Right lobe of liver (tissue), 6 donors: ENCODE measurements at regions not wholly inside any gene's neighbourhood (a gene's known extent, or its start where the extent isn't known, plus 50 kb on each side); places are given as distances from the start of the nearest gene placed in this dataset.

ENCODE experiments used
- ATAC-seq, 4 donors: fragments of 200-7000 bp; cut with Tn5 transposase; one replicate each; pipeline ENCODE4 v1.9.1; 2020; ENCODE audit warnings: mild to moderate bottlenecking in 4 of 4, moderate library complexity in 4 of 4
- DNase-seq, 3 donors: peaks; one replicate each; pipeline ENCODE4 v3.0.0-alpha.2; 2020
- H3K27ac ChIP-seq, 3 donors: fragments of 200-600 bp; one replicate each; pipeline ENCODE4 v1.8.0; 2022
- H3K27me3 ChIP-seq, 2 donors: fragments of 200-600 bp; one replicate each; pipeline ENCODE4 v1.8.0; 2022
- H3K36me3 ChIP-seq, 4 donors: fragments of 200-600 bp; sonication (generic) in 1 of 4; one replicate each; pipeline versions ENCODE4 v1.5.1 to v1.8.0; 2017 to 2022; ENCODE audit warnings: control low read depth in 1 of 4
- H3K4me1 ChIP-seq, 4 donors: fragments of 200-600 bp; sonication (generic) in 1 of 4; one replicate each; pipeline versions ENCODE4 v1.5.1 to v1.8.0; 2017 to 2022; ENCODE audit warnings: control low read depth in 1 of 4
- H3K4me3 ChIP-seq, 3 donors: fragments of 200-600 bp; one replicate each; pipeline ENCODE4 v1.8.0; 2022
- H3K9me3 ChIP-seq, 4 donors: fragments of 200-600 bp; sonication (generic) in 1 of 4; one replicate each; pipeline versions ENCODE4 v1.5.1 to v1.8.0; 2017 to 2022; ENCODE audit warnings: control low read depth in 1 of 4
- CTCF ChIP-seq, 4 donors: fragments of 200-600 bp in 3 of 4; fragments of 450-650 bp in 1 of 4; IDR thresholded peaks; one replicate each; pipeline versions ENCODE4 v1.5.1 to v1.8.0; 2016 to 2022; ENCODE audit warnings: antibody characterized with exemption in 4 of 4, mild to moderate bottlenecking in 2 of 4
- POLR2A ChIP-seq: fragments of 450-650 bp; IDR thresholded peaks from one replicate; pipeline ENCODE4 v1.6.1; 2017; ENCODE audit warnings: antibody characterized with exemption, mild to moderate bottlenecking
- WGBS: methylation state at CpG from one replicate; pipeline ENCODE4 v1.1.6; 2018; ENCODE audit warnings: low coverage, low lambda C conversion rate; ENCODE audit not compliant: insufficient coverage; ENCODE audit errors: missing lambda C conversion rate; 5-methylcytosine and 5-hydroxymethylcytosine counted together
- intact Hi-C, 2 donors: fragments of 100-400 bp; cut with DNase I; formaldehyde crosslinking; loops; one replicate each; pipeline versions ENCODE4 v1.11.2 to v1.14.1; 2022
- donor health status: DM: no; HTN: yes; CAD: no.
- donor health status: DM: no; HTN: no; CAD: no.
- donor health status: DM: no; HTN: no; CAD: no.
- donor health status: DM: no; HTN: yes; CAD: no.
- donor health status: DM: no; HTN: yes; CAD: no.

- DNase-seq (no peak), ATAC-seq (no peak)
- intact Hi-C loops = no loop called here
- Histone ChIP-seq H3K36me3 (no peaks in the 10 kb centered on the region), H3K27ac (no peak overlapping the region), H3K4me3 (no peak overlapping the region), H3K27me3 (no peaks in the 10 kb centered on the region), H3K9me3 (no peaks in the 10 kb centered on the region), H3K4me1 (no peaks in the 10 kb centered on the region)
- 55% methylated on average over 4 of the region's 4 CpGs for WGBS
- TF ChIP-seq POLR2A = no peak
- no peak for TF ChIP-seq CTCF (IDR thresholded peaks at IDR 0.05)
Measured at GRCh38 chr10:107899502-107900062, 735.1 kb upstream of the SORCS1 start.

- DNase-seq (no peak), ATAC-seq (no peak)
- Histone ChIP-seq H3K4me3 (no peak overlapping the region), H3K4me1 (no peaks in the 10 kb centered on the region), H3K27me3 (no peaks in the 10 kb centered on the region), H3K9me3 (no peaks in the 10 kb centered on the region), H3K36me3 (no peaks in the 10 kb centered on the region), H3K27ac (no peak overlapping the region)
- 60% methylated on average over 1 of the region's 4 CpGs for WGBS
- intact Hi-C loops = no loop called here
- TF ChIP-seq POLR2A (no peak), CTCF (IDR thresholded peaks at IDR 0.05) (no peak)
Measured at GRCh38 chr10:107899075-107899474, 734.6 kb upstream of the SORCS1 start.

GRCh38 chr10:107898392-107898791 lies 733.9 kb upstream of the SORCS1 start:
- Histone ChIP-seq H3K4me3 (no peak overlapping the region), H3K36me3 (no peaks in the 10 kb centered on the region), H3K4me1 (no peaks in the 10 kb centered on the region), H3K27ac (no peak overlapping the region), H3K27me3 (no peaks in the 10 kb centered on the region), H3K9me3 (no peaks in the 10 kb centered on the region)
- 39% methylated on average over 4 of the region's 4 CpGs for WGBS
- intact Hi-C loops = no loop called here
- TF ChIP-seq POLR2A = no peak
- no peak for TF ChIP-seq CTCF (IDR thresholded peaks at IDR 0.05)
- ATAC-seq = no peak
- DNase-seq = no peak

- H3K4me1 ChIP-seq = no peaks in the 10 kb centered on the region
- no peaks in the 10 kb centered on the region for H3K27me3 ChIP-seq
- WGBS = 28% methylated on average over 4 of the region's 4 CpGs
- TF ChIP-seq CTCF (IDR thresholded peaks at IDR 0.05) (no peak), POLR2A (no peak)
- H3K36me3 ChIP-seq = no peaks in the 10 kb centered on the region
- intact Hi-C loops = no loop called here
- no peaks in the 10 kb centered on the region for H3K9me3 ChIP-seq
- no peak for DNase-seq
- no peak overlapping the region for H3K4me3 ChIP-seq
- H3K27ac ChIP-seq = no peak overlapping the region
- no peak for ATAC-seq
Measured at GRCh38 chr10:107894516-107894915, 730.0 kb upstream of the SORCS1 start.

GRCh38 chr10:107889105-107889504 lies 724.6 kb upstream of the SORCS1 start:
- ATAC-seq = no peak
- no peak for DNase-seq
- Histone ChIP-seq H3K27me3 (no peaks in the 10 kb centered on the region), H3K9me3 (no peaks in the 10 kb centered on the region), H3K4me1 (no peaks in the 10 kb centered on the region), H3K27ac (no peak overlapping the region), H3K36me3 (no peaks in the 10 kb centered on the region), H3K4me3 (no peak overlapping the region)
- intact Hi-C loops = no loop called here
- WGBS = 15% methylated on average over 2 of the region's 2 CpGs
- no peak for TF ChIP-seq CTCF (IDR thresholded peaks at IDR 0.05)
- no peak for TF ChIP-seq POLR2A
